ENCODE measurements at regions not wholly inside any gene's neighbourhood (a gene's known extent, or its start where the extent isn't known, plus 50 kb on each side); places are given as distances from the start of the nearest gene placed in this dataset.
"Not testable (repeated sequence)": the region's sequence is repeated elsewhere in the genome, so short reads cannot be mapped to it uniquely, and the experiment has no call there.

DNA sequence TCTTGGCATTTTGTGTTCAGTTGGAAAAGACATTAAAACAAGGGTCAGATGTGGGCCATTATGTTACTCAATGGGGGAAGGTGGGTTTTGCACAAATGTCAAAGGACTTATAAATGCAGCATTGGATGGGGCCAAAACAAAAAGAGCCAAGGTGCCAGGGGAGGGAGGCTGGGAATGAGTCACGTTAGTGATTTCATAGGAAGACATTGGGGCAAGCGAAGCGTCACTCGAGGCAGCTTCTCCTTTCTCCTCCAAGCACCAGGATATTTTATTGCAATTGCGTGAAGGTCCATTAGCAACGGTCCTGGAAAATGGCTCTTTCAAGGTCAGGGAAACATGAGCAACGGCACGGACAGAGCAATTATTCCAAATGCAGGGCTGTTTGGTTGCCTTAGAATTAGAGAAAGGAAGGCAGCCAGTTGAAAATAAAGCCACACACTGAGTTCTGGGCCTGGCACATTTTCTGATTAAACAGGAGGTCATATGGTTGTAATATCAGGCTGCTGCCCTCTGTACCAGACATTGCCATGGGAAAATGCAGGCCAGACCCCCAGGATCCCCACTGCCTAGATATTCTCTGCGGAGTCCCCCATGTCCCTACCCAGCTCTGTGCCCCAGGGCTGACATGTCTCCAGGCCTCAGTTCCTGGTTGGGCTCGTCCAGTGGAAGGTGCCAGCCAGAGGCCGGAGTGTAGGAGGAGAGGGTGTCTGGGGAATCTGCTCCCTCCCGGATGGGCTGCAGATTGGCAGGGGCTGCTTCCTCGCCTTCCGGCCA is 63.3 kb upstream of the NANOS1 start:
- no peak for DNase-seq (ENCODE audit: low read depth)

DNA sequence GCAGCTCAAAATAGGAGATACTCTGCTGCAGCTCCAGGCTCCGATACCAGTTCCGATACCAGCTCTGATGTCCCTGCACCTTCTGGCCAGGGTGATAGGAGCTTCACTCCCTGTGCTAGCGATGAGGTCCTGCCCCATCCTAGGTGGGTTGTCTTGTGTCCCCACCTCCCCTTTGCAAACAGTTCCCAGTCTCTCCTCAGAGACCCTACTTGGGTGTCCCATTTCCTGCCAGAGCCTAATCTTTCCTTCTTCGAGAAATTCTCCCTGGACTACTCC is 62.7 kb upstream of the NANOS1 start:
- DNase-seq (ENCODE audit: low read depth) = no peak

DNA sequence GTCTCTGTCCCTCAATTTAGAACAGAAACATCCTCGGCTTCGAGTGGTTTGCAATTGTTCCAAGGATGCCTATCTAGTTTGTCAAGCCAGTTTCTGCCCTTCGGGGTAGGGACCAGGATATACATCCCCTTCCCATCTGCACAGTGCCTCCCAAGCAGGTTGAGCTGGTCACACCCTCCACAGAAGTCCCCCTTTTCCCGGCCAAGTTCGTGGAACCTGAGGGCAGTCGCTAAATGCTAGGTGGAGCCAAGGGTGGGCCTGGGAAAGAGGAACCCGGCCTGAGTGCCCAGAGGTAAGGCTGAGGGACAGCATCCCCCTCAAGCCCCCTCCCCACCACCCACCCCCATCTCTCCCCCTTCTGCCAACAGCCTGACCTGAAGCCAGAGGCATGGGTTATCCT is 62.4 kb upstream of the NANOS1 start:
- no peak for DNase-seq (ENCODE audit: low read depth)

DNA sequence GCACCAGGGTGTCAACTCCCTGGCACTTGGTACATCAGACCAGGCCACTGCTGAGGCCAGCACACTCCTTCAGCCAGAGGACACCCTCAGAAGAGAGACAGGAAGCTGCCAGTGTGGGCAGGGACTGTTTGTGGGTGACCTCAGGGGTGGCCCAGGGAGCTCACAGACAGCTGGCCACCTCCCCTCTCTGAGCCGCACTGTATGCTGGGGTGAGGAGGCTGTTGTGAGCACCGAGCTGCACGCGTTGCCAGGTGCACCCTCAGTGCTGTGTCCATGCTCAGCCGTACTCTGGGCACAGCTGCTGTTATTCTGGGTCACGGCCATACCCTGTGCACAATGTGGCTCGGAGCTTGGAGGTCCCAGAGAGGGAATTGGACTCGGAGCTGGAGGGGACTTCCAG is 61.5 kb upstream of the NANOS1 start:
- DNase-seq (ENCODE audit: low read depth) = no peak

DNA sequence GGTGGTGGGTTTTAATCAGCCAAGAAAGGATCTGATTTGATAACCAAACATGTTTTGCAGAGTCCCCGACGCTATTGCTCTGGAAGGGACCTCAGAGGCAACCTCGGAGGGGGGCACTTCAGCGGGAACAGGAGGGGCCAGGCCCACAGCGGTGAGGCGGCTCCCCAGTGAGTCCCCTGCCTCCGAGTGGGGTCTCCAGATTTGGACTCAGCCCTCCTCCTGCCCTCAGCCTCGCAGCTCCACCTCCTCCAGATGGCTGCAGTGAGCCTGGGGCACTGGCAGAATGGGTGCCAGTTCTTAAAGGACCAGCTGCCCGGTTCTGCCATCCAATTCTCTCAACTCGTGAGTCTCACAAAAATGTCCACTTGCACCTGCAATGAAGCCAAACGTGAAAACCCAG is 61.0 kb upstream of the NANOS1 start:
- DNase-seq (ENCODE audit: low read depth) = no peak

DNA sequence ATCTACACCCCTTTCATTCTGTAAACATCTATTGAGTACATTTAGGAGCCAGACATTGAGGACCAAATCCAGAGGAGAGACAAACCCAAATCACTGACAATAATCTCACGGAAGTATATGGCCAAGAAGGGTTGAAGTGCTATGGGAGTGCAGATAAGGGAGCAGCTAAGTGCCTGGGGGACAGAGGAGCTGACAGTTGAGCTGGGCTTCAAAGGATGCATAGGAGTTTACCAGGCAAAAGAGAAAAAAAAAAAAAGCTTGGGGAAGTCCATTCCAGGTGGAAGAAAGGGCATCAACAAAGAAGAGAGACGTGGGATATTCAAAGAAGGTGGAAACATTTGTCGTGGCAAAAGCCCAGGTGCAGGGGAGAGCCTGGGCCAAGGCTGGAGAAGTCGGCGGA is 60.5 kb upstream of the NANOS1 start:
- DNase-seq (ENCODE audit: low read depth) = no peak

DNA sequence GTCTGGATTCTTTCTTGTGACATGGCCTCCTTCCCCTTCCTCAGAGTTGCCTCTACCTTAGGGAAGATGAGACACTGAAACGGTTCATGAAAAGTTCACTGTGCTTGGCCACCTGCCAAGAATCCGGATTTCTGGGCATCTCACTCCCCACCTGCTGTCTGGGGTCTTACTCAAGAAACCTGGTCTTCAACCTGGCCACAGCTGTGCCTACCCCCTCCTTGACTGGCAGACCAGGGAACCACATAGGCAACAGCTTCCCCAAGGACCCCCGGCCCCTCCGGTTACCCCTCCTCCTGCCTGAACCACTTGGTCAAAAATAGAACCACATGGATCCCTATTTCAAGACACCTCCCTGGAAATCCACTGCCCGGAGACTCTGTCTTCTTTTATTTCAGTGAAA is 58.7 kb upstream of the NANOS1 start:
- DNase-seq (ENCODE audit: low read depth) = no peak

DNA sequence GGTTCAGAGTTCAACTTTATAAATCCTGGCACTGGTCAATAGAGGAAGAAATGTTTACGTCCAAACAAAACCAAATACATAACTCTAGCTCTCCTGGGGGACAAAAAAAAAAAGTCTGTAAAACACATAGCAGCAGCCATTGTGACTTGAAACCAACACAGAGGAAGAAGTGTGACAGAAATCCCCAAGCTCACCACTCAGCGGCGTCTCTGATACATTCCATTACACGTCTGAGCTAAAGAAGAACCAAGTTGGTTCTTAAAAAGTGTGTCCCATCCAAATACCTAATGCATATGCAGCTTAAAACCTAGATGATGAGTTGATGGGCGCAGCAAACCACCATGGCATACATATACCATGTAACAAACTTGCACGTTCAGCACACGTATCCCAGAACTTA is 58.3 kb upstream of the NANOS1 start:
- no peak for DNase-seq (ENCODE audit: low read depth)

DNA sequence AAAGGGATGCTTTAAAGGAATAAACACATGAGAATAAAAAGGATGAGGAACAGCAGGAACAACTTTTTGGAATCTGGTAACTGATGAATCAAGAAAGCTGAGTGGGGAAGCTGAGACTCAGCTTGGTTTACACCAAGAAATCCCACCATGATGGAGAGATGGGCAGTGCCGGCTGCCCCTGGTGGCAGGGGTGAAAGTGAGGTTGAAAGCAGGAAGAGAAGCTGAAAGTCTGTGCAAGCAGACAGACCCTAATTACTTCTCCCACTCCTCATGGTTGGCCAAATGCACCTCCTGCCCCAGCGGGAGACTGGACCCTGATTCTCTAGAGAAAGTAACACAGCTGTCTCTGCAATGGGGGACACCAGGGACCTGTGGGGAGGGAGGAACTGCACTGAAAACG is 57.6 kb upstream of the NANOS1 start:
- no peak for DNase-seq (ENCODE audit: low read depth)

DNA sequence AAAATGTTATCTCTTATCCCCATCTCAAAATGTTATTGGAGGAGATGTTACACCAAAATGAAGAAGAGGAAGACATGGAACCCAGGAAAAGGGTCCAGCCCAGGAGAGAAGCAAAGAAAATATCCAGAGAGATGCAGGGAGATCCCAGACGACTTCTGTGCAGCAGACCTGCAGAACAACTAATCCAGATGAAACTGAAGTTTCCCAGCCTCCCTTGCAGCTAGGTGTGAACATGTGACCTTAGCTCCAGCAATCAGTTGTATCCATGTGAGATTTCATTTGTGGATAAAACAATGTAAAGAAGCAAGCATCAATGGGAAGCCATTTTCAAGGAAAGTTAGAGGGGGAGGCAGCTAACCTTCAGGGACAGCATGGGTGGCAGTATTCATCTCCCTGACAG is 55.8 kb upstream of the NANOS1 start:
- DNase-seq (ENCODE audit: low read depth) = no peak

DNA sequence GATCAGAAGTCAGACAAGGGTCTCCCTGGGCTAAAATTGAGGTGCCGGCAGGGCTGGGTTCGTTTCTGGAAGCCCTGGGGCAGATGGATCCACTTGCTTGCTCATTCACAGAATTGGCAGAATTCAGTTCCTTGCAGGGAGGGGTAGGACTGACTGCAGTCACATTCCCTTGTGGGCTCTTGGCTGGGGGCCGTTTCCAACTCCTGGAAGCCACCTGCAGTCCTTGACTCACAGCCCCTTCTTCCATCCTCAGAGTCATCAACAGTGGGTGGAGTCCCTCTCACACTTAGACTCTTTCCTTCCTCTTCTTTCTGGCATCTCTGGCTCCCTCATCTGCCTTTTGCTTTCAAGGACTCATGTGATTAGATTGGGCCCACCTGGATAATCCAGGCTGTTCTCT is 54.6 kb upstream of the NANOS1 start:
- DNase-seq (ENCODE audit: low read depth) = no peak

DNA sequence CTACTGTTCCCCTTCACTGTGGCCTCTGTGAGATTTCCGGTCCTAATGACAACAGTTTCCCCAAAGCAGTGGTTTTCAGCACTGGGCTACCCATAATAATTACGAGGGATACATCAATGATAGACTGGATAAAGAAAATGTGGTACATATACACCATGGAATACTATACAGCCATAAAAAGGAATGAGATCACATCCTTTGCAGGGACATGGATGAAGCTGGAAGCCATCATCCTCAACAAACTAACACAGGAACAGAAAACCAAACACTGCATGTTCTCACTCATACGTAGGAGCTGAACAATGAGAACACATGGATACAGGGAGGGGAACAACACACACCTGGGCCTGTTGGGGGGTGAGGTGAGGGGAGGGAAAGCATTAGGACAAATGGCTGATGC is 53.3 kb upstream of the NANOS1 start:
- not testable (repeated sequence) for DNase-seq (ENCODE audit: low read depth)

DNA sequence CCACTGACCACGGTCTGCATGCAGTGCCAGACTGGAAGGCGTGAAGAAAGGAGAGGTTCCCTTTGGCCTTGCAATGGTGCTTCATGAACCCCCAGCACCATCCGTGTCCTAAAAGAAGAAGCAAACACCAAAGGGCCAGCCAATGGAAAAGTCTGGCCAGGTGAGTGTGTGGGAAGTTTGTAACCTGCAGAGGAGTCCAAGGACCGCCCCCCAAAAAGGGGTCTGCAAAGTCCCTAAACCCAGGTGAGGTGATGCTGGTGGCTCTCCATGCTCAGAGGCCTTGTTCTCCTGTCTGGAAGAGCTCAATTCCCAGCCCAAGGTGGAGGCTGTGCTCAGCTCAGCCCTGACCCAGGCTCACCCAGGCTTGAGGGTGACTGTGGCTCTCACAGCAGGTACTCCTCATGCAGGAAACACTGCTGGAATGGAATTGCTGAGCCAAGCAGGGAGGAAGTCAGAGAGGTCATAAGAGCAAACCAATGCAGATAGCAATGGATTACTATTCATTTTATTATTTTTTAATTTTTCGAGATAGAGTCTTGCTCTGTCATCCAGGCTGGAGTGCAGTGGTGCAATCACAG is 52.4 kb upstream of the NANOS1 start:
- no peak for DNase-seq (ENCODE audit: low read depth)

DNA sequence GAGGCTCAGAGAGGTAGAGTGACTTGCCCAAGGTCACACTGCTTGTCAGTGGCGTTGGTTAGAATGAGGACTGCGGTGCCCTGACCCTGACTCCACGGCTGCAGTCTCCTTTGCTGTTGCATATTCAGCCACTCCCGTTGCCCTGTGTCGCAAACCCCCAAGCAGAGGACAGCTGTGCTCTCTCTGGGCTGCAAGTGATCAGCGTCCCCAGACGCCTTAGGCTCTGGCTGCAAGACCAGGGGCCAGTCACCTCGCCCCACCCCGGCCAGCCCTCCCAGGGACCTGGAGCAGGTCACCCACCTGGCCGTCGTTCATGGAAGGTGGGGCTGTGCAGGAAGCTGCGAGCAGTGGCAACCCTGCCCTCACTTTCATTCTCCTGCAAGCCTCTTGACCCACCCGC is 51.7 kb upstream of the NANOS1 start:
- DNase-seq (ENCODE audit: low read depth) = no peak

DNA sequence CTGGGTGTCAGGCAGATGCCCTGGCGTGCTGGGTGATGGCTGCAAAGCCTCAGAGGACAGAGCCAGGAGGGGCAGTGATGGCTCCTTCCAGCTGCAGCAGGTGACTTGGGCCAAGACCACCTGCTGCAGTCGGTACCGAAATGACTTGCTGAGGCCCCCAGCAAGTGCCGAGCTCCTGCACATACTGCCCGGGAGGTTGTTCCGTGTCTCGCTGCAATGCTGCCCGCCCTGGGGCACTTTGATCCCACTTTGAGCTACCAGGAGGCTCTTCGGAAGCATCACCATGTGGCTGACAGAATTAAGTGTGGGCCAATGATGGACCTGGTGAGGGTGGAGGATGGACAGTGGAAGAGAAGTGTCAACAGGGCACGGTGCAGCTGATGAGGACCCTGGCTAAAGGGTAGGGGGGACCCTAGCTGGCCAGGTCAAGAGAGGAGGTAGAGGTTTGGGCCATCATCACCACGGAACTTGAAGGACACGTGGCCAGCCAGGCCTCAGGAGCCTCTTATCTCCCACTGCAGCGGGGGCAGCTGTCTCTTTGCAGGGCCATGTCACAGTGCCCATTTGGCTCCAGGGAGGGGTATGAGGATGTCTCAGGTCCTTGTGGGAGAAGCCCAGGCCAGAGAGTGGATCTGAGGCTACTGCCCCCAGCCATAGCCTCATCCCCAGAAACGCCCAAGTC is 51.1 kb upstream of the NANOS1 start:
- no peak for DNase-seq (ENCODE audit: low read depth)

DNA sequence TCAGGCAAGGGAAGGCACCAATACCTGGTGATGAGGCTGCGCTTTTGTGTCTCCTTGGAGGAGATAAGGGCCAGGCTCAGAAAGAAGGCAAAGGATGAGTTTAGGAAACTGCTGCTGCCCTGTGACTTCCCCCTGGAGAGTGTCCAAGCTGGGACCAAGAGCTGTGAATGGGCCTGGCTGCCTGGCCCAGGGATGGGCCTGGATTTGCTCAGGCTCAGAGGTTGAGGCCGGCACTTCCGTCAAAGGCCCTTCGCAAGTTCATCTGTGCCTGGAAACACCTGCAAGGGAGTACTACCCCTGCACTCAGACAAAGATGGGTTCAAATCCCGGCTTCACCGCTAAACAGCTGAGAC is 50.5 kb upstream of the NANOS1 start:
- no peak for DNase-seq (ENCODE audit: low read depth)

DNA sequence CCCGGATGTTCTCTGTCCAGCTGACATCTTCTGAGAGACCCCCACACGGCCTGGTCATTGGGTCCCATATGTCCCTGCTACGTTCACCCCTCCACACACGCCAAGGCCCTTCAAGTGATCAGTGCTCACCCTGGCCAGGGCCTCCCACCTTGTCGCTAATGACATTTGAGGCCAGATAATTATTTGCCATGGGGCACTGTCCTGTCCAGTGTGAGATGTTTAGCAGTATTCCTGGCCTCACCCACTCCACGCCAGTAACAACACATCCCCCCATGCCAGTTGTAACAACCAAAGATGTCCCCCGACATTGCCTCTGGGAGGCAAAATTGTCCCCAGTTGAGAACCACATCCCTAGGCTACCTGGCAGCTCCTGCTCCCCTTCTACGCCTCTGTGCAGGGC is 49.9 kb upstream of the NANOS1 start:
- DNase-seq (ENCODE audit: low read depth) = no peak
